ENCODE measurements at regions not wholly inside any gene's neighbourhood (a gene's known extent, or its start where the extent isn't known, plus 50 kb on each side); places are given as distances from the start of the nearest gene placed in this dataset.

- Histone ChIP-seq H2AFZ (ENCODE audit: low read depth, low read length) (no peak overlapping the region), H3K36me3 (ENCODE audit: insufficient read depth, low read length) (no peaks in the 10 kb centered on the region), H3K4me2 (ENCODE audit: low read length) (no peak overlapping the region), H3F3A (ENCODE audit: insufficient read depth, low read length, poor library complexity, severe bottlenecking) (no peaks in the 10 kb centered on the region), H3K4me3 (ENCODE audit: low read length) (no peak overlapping the region), H3K79me2 (replicated peaks; ENCODE audit: insufficient read depth, low read length) (no peaks in the 10 kb centered on the region), H3K9me2 (ENCODE audit: insufficient read depth, low read length) (no peaks in the 10 kb centered on the region), H3K27me3 (ENCODE audit: insufficient read depth, low read depth, low read length) (no peaks in the 10 kb centered on the region), H3K9me3 (ENCODE audit: low read length) (no peaks in the 10 kb centered on the region), H3K9ac (ENCODE audit: low read length) (no peak overlapping the region), H4K20me1 (ENCODE audit: insufficient read depth) (no peaks in the 10 kb centered on the region), H3K27ac (ENCODE audit: low read length) (no peak overlapping the region)
- TF ChIP-seq SMC3 (conservative IDR thresholded peaks at IDR 0.05; ENCODE audit: poor library complexity) (no peak), EP300 (conservative IDR thresholded peaks at IDR 0.05; ENCODE audit: poor library complexity, severe bottlenecking) (no peak), TAF1 (IDR thresholded peaks at IDR 0.05; ENCODE audit: low read depth) (no peak), POLR2AphosphoS5 (IDR thresholded peaks at IDR 0.05) (no peak), MXI1 (conservative IDR thresholded peaks at IDR 0.05; ENCODE audit: poor library complexity, severe bottlenecking) (no peak), CTCF (IDR thresholded peaks at IDR 0.05; ENCODE audit: poor library complexity, severe bottlenecking) (no peak), EZH2 (IDR thresholded peaks at IDR 0.05; ENCODE audit: borderline replicate concordance, insufficient read depth, low read length, poor library complexity, severe bottlenecking) (no peak), RAD21 (conservative IDR thresholded peaks at IDR 0.05) (no peak)
- TF ChIP-seq, protein P1, sequence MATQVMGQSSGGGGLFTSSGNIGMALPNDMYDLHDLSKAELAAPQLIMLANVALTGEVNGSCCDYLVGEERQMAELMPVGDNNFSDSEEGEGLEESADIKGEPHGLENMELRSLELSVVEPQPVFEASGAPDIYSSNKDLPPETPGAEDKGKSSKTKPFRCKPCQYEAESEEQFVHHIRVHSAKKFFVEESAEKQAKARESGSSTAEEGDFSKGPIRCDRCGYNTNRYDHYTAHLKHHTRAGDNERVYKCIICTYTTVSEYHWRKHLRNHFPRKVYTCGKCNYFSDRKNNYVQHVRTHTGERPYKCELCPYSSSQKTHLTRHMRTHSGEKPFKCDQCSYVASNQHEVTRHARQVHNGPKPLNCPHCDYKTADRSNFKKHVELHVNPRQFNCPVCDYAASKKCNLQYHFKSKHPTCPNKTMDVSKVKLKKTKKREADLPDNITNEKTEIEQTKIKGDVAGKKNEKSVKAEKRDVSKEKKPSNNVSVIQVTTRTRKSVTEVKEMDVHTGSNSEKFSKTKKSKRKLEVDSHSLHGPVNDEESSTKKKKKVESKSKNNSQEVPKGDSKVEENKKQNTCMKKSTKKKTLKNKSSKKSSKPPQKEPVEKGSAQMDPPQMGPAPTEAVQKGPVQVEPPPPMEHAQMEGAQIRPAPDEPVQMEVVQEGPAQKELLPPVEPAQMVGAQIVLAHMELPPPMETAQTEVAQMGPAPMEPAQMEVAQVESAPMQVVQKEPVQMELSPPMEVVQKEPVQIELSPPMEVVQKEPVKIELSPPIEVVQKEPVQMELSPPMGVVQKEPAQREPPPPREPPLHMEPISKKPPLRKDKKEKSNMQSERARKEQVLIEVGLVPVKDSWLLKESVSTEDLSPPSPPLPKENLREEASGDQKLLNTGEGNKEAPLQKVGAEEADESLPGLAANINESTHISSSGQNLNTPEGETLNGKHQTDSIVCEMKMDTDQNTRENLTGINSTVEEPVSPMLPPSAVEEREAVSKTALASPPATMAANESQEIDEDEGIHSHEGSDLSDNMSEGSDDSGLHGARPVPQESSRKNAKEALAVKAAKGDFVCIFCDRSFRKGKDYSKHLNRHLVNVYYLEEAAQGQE (IDR thresholded peaks at IDR 0.05; ENCODE audit: borderline replicate concordance), result no peak
Measured at GRCh38 chr1:79380078-79380477, 373.5 kb upstream of the ADGRL4 start.

- no peaks in the 10 kb centered on the region for H4K20me1 ChIP-seq (ENCODE audit: insufficient read depth)
- no peak overlapping the region for H2AFZ ChIP-seq (ENCODE audit: low read depth, low read length)
- H3K36me3 ChIP-seq (ENCODE audit: insufficient read depth, low read length), result no peaks in the 10 kb centered on the region
- no peaks in the 10 kb centered on the region for H3K79me2 ChIP-seq (replicated peaks; ENCODE audit: insufficient read depth, low read length)
- no peaks in the 10 kb centered on the region for H3K27me3 ChIP-seq (ENCODE audit: insufficient read depth, low read depth, low read length)
- no peaks in the 10 kb centered on the region for H3F3A ChIP-seq (ENCODE audit: insufficient read depth, low read length, poor library complexity, severe bottlenecking)
- no peak overlapping the region for H3K9ac ChIP-seq (ENCODE audit: low read length)
- TF ChIP-seq EP300 (conservative IDR thresholded peaks at IDR 0.05; ENCODE audit: poor library complexity, severe bottlenecking) (no peak), RAD21 (conservative IDR thresholded peaks at IDR 0.05) (no peak), EZH2 (IDR thresholded peaks at IDR 0.05; ENCODE audit: borderline replicate concordance, insufficient read depth, low read length, poor library complexity, severe bottlenecking) (no peak), CTCF (IDR thresholded peaks at IDR 0.05; ENCODE audit: poor library complexity, severe bottlenecking) (no peak), POLR2AphosphoS5 (IDR thresholded peaks at IDR 0.05) (no peak), TAF1 (IDR thresholded peaks at IDR 0.05; ENCODE audit: low read depth) (no peak), SMC3 (conservative IDR thresholded peaks at IDR 0.05; ENCODE audit: poor library complexity) (no peak), MXI1 (conservative IDR thresholded peaks at IDR 0.05; ENCODE audit: poor library complexity, severe bottlenecking) (no peak)
- TF ChIP-seq, protein P1 (IDR thresholded peaks at IDR 0.05; ENCODE audit: borderline replicate concordance), result no peak
- H3K9me3 ChIP-seq (ENCODE audit: low read length), result no peaks in the 10 kb centered on the region
- H3K27ac ChIP-seq (ENCODE audit: low read length), result no peak overlapping the region
- no peak overlapping the region for H3K4me2 ChIP-seq (ENCODE audit: low read length)
- no peaks in the 10 kb centered on the region for H3K9me2 ChIP-seq (ENCODE audit: insufficient read depth, low read length)
- no peak overlapping the region for H3K4me3 ChIP-seq (ENCODE audit: low read length)
Measured at GRCh38 chr1:79376106-79376505, 369.6 kb upstream of the ADGRL4 start.

All from neural cell (in vitro differentiated cells).